H1 (cell line): ENCODE measurements at regions not wholly inside any gene's neighbourhood (a gene's known extent, or its start where the extent isn't known, plus 50 kb on each side); places are given as distances from the start of the nearest gene placed in this dataset.

ENCODE experiments used
- CTCF ChIA-PET: fragments of 300-600 bp; sonication (Branson Sonifier 250); formaldehyde crosslinking; loops from one replicate; lab custom pipeline; 2021; ENCODE audit not compliant: partially characterized antibody; lab: Charles Lee
- POLR2A ChIA-PET: fragments of 300-600 bp; sonication (Branson Sonifier 250); formaldehyde crosslinking; loops from one replicate; lab custom pipeline; 2021; ENCODE audit warnings: inconsistent platforms; ENCODE audit not compliant: partially characterized antibody; lab: Charles Lee
- DNase-seq, 2 experiments: peaks; one replicate each; pipeline versions ENCODE4 v3.0.0 to v3.0.0-alpha.2; 2010 to 2022; ENCODE audit warnings: low spot score in 2 of 2, low read depth in 1 of 2, mixed read lengths in 1 of 2
- FAIRE-seq: peaks from 2 replicates; lab custom pipeline; 2011; peaks lifted over from hg19 to GRCh38; lab: Jason Lieb, UNC
- H2AFZ ChIP-seq: 2 replicates; pipeline ENCODE4 v1.8.1; 2012; ENCODE audit warnings: low read length, inconsistent platforms
- H2AK5ac ChIP-seq: 2 replicates; pipeline ENCODE4 v1.6.1; 2013; ENCODE audit warnings: low read depth, low read length
- H2BK120ac ChIP-seq: replicated peaks from 2 replicates; pipeline ENCODE3; 2013; ENCODE audit warnings: low read depth, low read length, inconsistent platforms
- H2BK12ac ChIP-seq: 2 replicates; pipeline ENCODE4 v1.6.1; 2013; ENCODE audit warnings: low read depth, low read length
- H2BK15ac ChIP-seq: 2 replicates; pipeline ENCODE4 v1.6.1; 2013; ENCODE audit warnings: low read length
- H2BK20ac ChIP-seq: 2 replicates; pipeline ENCODE4 v1.6.1; 2013; ENCODE audit warnings: low read length
- H2BK5ac ChIP-seq: 2 replicates; pipeline ENCODE4 v1.6.1; 2013; ENCODE audit warnings: low read depth, low read length
- H3K14ac ChIP-seq: 2 replicates; pipeline ENCODE4 v1.6.1; 2013; ENCODE audit warnings: inconsistent platforms; ENCODE audit not compliant: insufficient read length
- H3K18ac ChIP-seq: 2 replicates; pipeline ENCODE4 v1.6.1; 2013; ENCODE audit warnings: low read length; ENCODE audit errors: extremely low read depth
- H3K23ac ChIP-seq: 2 replicates; pipeline ENCODE4 v1.6.1; 2013; ENCODE audit warnings: inconsistent platforms; ENCODE audit not compliant: insufficient read length
- H3K23me2 ChIP-seq: 2 replicates; pipeline ENCODE4 v1.6.1; 2013; ENCODE audit warnings: low read depth, low read length
- H3K27ac ChIP-seq: 2 replicates; pipeline ENCODE4 v1.6.1; 2011; ENCODE audit warnings: low read depth, low read length, inconsistent platforms
- H3K27me3 ChIP-seq, 4 experiments: replicated peaks in 1 of 4; 1 replicate in 1 of 4; 2 replicates in 3 of 4; pipeline versions ENCODE4 v1.6.1 to v1.8.1; 2011 to 2013; ENCODE audit warnings: low read length in 3 of 4, mild to moderate bottlenecking in 3 of 4, inconsistent platforms in 2 of 4, mixed read lengths in 2 of 4, moderate library complexity in 1 of 4; ENCODE audit not compliant: control insufficient read depth in 3 of 4, insufficient read depth in 3 of 4; ENCODE audit errors: extremely low read depth in 1 of 4
- H3K36me3 ChIP-seq, 4 experiments: 2 replicates each; pipeline versions ENCODE4 v1.6.1 to v1.8.1; 2011 to 2013; ENCODE audit warnings: mild to moderate bottlenecking in 4 of 4, low read length in 3 of 4, moderate library complexity in 2 of 4, control low read depth in 1 of 4, inconsistent platforms in 1 of 4; ENCODE audit not compliant: insufficient read depth in 4 of 4, control insufficient read depth in 2 of 4
- H3K4ac ChIP-seq: replicated peaks from 2 replicates; pipeline ENCODE3; 2013; ENCODE audit warnings: low read length, low read depth, mixed read lengths, inconsistent platforms; ENCODE audit not compliant: insufficient read length
- H3K4me1 ChIP-seq, 4 experiments: replicated peaks in 1 of 4; 1 replicate in 1 of 4; 2 replicates in 3 of 4; pipeline versions ENCODE4 v1.6.1 to v1.8.1; 2011 to 2013; ENCODE audit warnings: low read length in 3 of 4, inconsistent platforms in 2 of 4, mixed read lengths in 1 of 4; ENCODE audit not compliant: insufficient read depth in 4 of 4, control insufficient read depth in 3 of 4
- H3K4me2 ChIP-seq, 2 experiments: 2 replicates each; pipeline versions ENCODE4 v1.6.1 to v1.8.1; 2011 to 2013; ENCODE audit warnings: low read depth in 2 of 2, low read length in 2 of 2, control low read depth in 1 of 2, inconsistent platforms in 1 of 2, mild to moderate bottlenecking in 1 of 2; ENCODE audit not compliant: insufficient read depth in 1 of 2
- H3K4me3 ChIP-seq, 4 experiments: fragments of 200-600, 300-600 bp in 1 of 4; sonication (generic), shearing (Covaris generic), sonication (Bioruptor Twin) in 1 of 4; 2 replicates each; pipeline versions ENCODE4 v1.5.1 to v1.8.1; 2011 to 2016; ENCODE audit warnings: low read length in 4 of 4, low read depth in 3 of 4, control low read depth in 2 of 4, inconsistent platforms in 2 of 4, mild to moderate bottlenecking in 2 of 4, mixed read lengths in 1 of 4, moderate library complexity in 1 of 4; ENCODE audit not compliant: insufficient read depth in 2 of 4; ENCODE audit errors: extremely low read depth in 1 of 4
- H3K56ac ChIP-seq: replicated peaks from 2 replicates; pipeline ENCODE3; 2013; ENCODE audit warnings: low read depth, mild to moderate bottlenecking, mixed read lengths, low read length, inconsistent platforms; ENCODE audit not compliant: insufficient read length
- H3K79me1 ChIP-seq: 2 replicates; pipeline ENCODE4 v1.6.1; 2013; ENCODE audit warnings: low read depth, low read length, control low read depth
- H3K79me2 ChIP-seq, 2 experiments: 2 replicates each; pipeline versions ENCODE4 v1.6.1 to v1.8.1; 2012 to 2013; ENCODE audit warnings: low read length in 2 of 2, mild to moderate bottlenecking in 2 of 2, inconsistent platforms in 1 of 2; ENCODE audit not compliant: insufficient read depth in 2 of 2, control insufficient read depth in 1 of 2
- H3K9ac ChIP-seq, 4 experiments: replicated peaks in 1 of 4; 1 replicate in 1 of 4; 2 replicates in 3 of 4; pipeline versions ENCODE4 v1.6.1 to v1.8.1; 2011 to 2013; ENCODE audit warnings: low read depth in 3 of 4, low read length in 3 of 4, control low read depth in 2 of 4, mild to moderate bottlenecking in 2 of 4, moderate library complexity in 2 of 4, inconsistent platforms in 1 of 4; ENCODE audit errors: extremely low read depth in 1 of 4
- H3K9me3 ChIP-seq, 2 experiments: 2 replicates each; pipeline versions ENCODE4 v1.6.1 to v1.8.1; 2012 to 2013; ENCODE audit warnings: mild to moderate bottlenecking in 2 of 2, moderate library complexity in 2 of 2, control low read depth in 1 of 2, inconsistent platforms in 1 of 2, low read depth in 1 of 2, low read length in 1 of 2, mixed read lengths in 1 of 2; ENCODE audit not compliant: insufficient read depth in 2 of 2
- H4K20me1 ChIP-seq, 2 experiments: replicated peaks in 1 of 2; 2 replicates each; pipeline versions ENCODE3 to v1.8.1; 2011 to 2013; ENCODE audit warnings: inconsistent platforms in 2 of 2, low read length in 2 of 2, mild to moderate bottlenecking in 1 of 2; ENCODE audit not compliant: insufficient read depth in 2 of 2, control insufficient read depth in 1 of 2
- H4K5ac ChIP-seq: 2 replicates; pipeline ENCODE4 v1.6.1; 2013; ENCODE audit warnings: low read length, low read depth, mixed read lengths, inconsistent platforms; ENCODE audit not compliant: insufficient read length
- H4K8ac ChIP-seq: 2 replicates; pipeline ENCODE4 v1.8.0; 2013; ENCODE audit warnings: mild to moderate bottlenecking, moderate library complexity, low read length, inconsistent platforms; ENCODE audit not compliant: insufficient read depth; ENCODE audit errors: extremely low read depth
- H4K91ac ChIP-seq: replicated peaks from 2 replicates; pipeline ENCODE3; 2013; ENCODE audit warnings: low read length, mixed read lengths, inconsistent platforms; ENCODE audit not compliant: insufficient read length
- BACH1 ChIP-seq: IDR thresholded peaks from 2 replicates; pipeline ENCODE4 v1.6.1; 2012; ENCODE audit warnings: low read length, improper control_type of control experiment
- CHD1 ChIP-seq: IDR thresholded peaks from 2 replicates; pipeline ENCODE4 v1.6.1; 2012; ENCODE audit warnings: low read depth, low read length, improper control_type of control experiment
- CREB1 ChIP-seq: IDR thresholded peaks from 2 replicates; pipeline ENCODE4 v1.6.1; 2012; ENCODE audit warnings: inconsistent platforms
- EP300 ChIP-seq, 2 experiments: IDR thresholded peaks; 1 replicate in 1 of 2; 2 replicates in 1 of 2; pipeline ENCODE4 v1.6.1; 2011 to 2012; ENCODE audit warnings: low read depth in 2 of 2, low read length in 2 of 2, mild to moderate bottlenecking in 2 of 2, borderline replicate concordance in 1 of 2, inconsistent platforms in 1 of 2, moderate library complexity in 1 of 2
- JUND ChIP-seq: IDR thresholded peaks from 2 replicates; pipeline ENCODE4 v1.6.1; 2011; ENCODE audit warnings: mild to moderate bottlenecking, improper control_type of control experiment, low read length
- TBP ChIP-seq: IDR thresholded peaks from 2 replicates; pipeline ENCODE4 v1.6.1; 2011; ENCODE audit warnings: low read depth, low read length, improper control_type of control experiment
- WGBS, 2 experiments: shearing (Covaris generic) in 1 of 2; methylation state at CpG; one replicate each; pipeline versions ENCODE4 v1.1.6 to v1.1.7; 2013 to 2015; ENCODE audit warnings: low lambda C conversion rate in 2 of 2, mixed read lengths in 2 of 2, inconsistent platforms in 1 of 2, low coverage in 1 of 2, missing lambda C conversion rate in 1 of 2; ENCODE audit not compliant: insufficient replicate concordance in 2 of 2, insufficient coverage in 1 of 2, insufficient read length in 1 of 2; ENCODE audit errors: extremely low coverage in 1 of 2, missing lambda C conversion rate in 1 of 2; 5-methylcytosine and 5-hydroxymethylcytosine counted together

GRCh38 chr4:134019657-134020056, 181.9 kb downstream of the PABPC4L start:
- no peak overlapping the region for H4K91ac ChIP-seq
- H3K79me2 ChIP-seq: no peaks in the 10 kb centered on the region
- no peaks in the 10 kb centered on the region for H3K79me1 ChIP-seq
- no peak overlapping the region for H4K8ac ChIP-seq
- H3K18ac ChIP-seq: no peak overlapping the region
- H3K36me3 ChIP-seq: no peaks in the 10 kb centered on the region
- H3K27me3 ChIP-seq: no peaks in the 10 kb centered on the region
- no peak overlapping the region for H2BK15ac ChIP-seq
- peaks cover 0 to 2% (median 0%) of the 10 kb centered on the region in 4 experiments; a peak in 1 of 7 replicates for H3K4me1 ChIP-seq
- ChIA-PET CTCF (no interaction called here), POLR2A (no interaction called here)
- no peak overlapping the region for H3K4ac ChIP-seq
- H3K23me2 ChIP-seq: no peaks in the 10 kb centered on the region
- no peak overlapping the region for H3K56ac ChIP-seq
- H4K5ac ChIP-seq: no peak overlapping the region
- no peaks in the 10 kb centered on the region for H4K20me1 ChIP-seq
- H3K27ac ChIP-seq: no peak overlapping the region
- H2BK5ac ChIP-seq: no peak overlapping the region
- H2AFZ ChIP-seq: no peak overlapping the region
- DNase-seq (no peak), FAIRE-seq (no peak)
- H3K23ac ChIP-seq: no peak overlapping the region
- H3K4me3 ChIP-seq: no peak overlapping the region
- 94% methylated on average over 1 of the region's 1 CpG; no CpG with 5 or more reads in 1 of the 2 experiments for WGBS, 2 experiments
- no peaks in the 10 kb centered on the region for H3K9me3 ChIP-seq
- H2AK5ac ChIP-seq: no peak overlapping the region
- no peak overlapping the region for H2BK120ac ChIP-seq
- H2BK12ac ChIP-seq: no peak overlapping the region
- no peak overlapping the region for H3K9ac ChIP-seq
- H3K14ac ChIP-seq: no peak overlapping the region
- H3K4me2 ChIP-seq: no peak overlapping the region
- no peak overlapping the region for H2BK20ac ChIP-seq
- TF ChIP-seq TBP (no peak), CREB1 (no peak), EP300 (IDR thresholded peaks at IDR 0.05; ENCODE audit: borderline replicate concordance in 1 of 2, low read depth in 2 of 2, low read length in 2 of 2) (no peak), JUND (no peak), BACH1 (no peak), CHD1 (no peak)
